T-helper 17 cell (primary cell): ENCODE measurements at regions not wholly inside any gene's neighbourhood (a gene's known extent, or its start where the extent isn't known, plus 50 kb on each side); places are given as distances from the start of the nearest gene placed in this dataset.
A peak's percentile ranks its signal among the peaks of the same experiment; 100 is the strongest.

Experiments used
- ATAC-seq: fragments of 150-1000 bp; cut with Tn5 transposase; 2 replicates; pipeline ENCODE4 v1.10.0; 2021; ENCODE audit warnings: mild to moderate bottlenecking, moderate library complexity
- DNase-seq, 3 donors: peaks; one replicate each; pipeline versions ENCODE4 v3.0.0 to v3.0.0-alpha.2; 2020 to 2021
- H3K9me3 ChIP-seq: one replicate; pipeline ENCODE4 v1.7.0; 2013; ENCODE audit warnings: low read length, mild to moderate bottlenecking; ENCODE audit not compliant: control insufficient read depth, poor library complexity, severe bottlenecking
- H3K27ac Mint-ChIP-seq: one replicate; pipeline ENCODE4 v1.8.0; 2022; ENCODE audit warnings: mild to moderate bottlenecking, moderate library complexity, mixed read lengths
- H3K27me3 Mint-ChIP-seq: one replicate; pipeline ENCODE4 v1.8.0; 2022; ENCODE audit warnings: mixed read lengths
- H3K36me3 Mint-ChIP-seq: one replicate; pipeline ENCODE4 v1.8.0; 2022; ENCODE audit warnings: low read depth, mixed read lengths
- H3K4me1 Mint-ChIP-seq: one replicate; pipeline ENCODE4 v1.8.0; 2022; ENCODE audit warnings: mild to moderate bottlenecking, mixed read lengths
- H3K4me3 Mint-ChIP-seq: one replicate; pipeline ENCODE4 v1.8.0; 2022; ENCODE audit warnings: mild to moderate bottlenecking, moderate library complexity, mixed read lengths

GRCh38 chr5:127993476-127993875 is 90.1 kb upstream of the SLC12A2 start:
- Mint-ChIP-seq H3K36me3 (peaks cover 3% of the 10 kb centered on the region), H3K27ac (no peak overlapping the region), H3K4me1 (peaks cover 2% of the 10 kb centered on the region), H3K27me3 (no peaks in the 10 kb centered on the region), H3K4me3 (no peak overlapping the region)
- no peaks in the 10 kb centered on the region for H3K9me3 ChIP-seq
- no peak for DNase-seq
- no peak for ATAC-seq

- peaks cover 3% of the 10 kb centered on the region for H3K36me3 Mint-ChIP-seq
- no peaks in the 10 kb centered on the region for H3K27me3 Mint-ChIP-seq
- DNase-seq (no peak), ATAC-seq (no peak)
- H3K9me3 ChIP-seq = no peaks in the 10 kb centered on the region
- no peak overlapping the region for H3K4me3 Mint-ChIP-seq
- H3K4me1 Mint-ChIP-seq = peaks cover 2% of the 10 kb centered on the region
- H3K27ac Mint-ChIP-seq = no peak overlapping the region
These were observed 89.4 kb upstream of the SLC12A2 start for GRCh38 chr5:127994087-127994660.

GRCh38 chr5:127995556-127995955 is 88.0 kb upstream of the SLC12A2 start:
- Mint-ChIP-seq H3K4me1 (peaks cover 2% of the 10 kb centered on the region), H3K4me3 (no peak overlapping the region), H3K36me3 (peaks cover 3% of the 10 kb centered on the region), H3K27me3 (no peaks in the 10 kb centered on the region), H3K27ac (no peak overlapping the region)
- ATAC-seq (no peak), DNase-seq (no peak)
- no peaks in the 10 kb centered on the region for H3K9me3 ChIP-seq

GRCh38 chr5:127997201-127997704 is 86.3 kb upstream of the SLC12A2 start:
- no peak overlapping the region for H3K4me3 Mint-ChIP-seq
- H3K4me1 Mint-ChIP-seq = peaks cover 2% of the 10 kb centered on the region
- H3K27ac Mint-ChIP-seq = no peak overlapping the region
- peaks cover 3% of the 10 kb centered on the region for H3K36me3 Mint-ChIP-seq
- DNase-seq (no peak), ATAC-seq (no peak)
- H3K27me3 Mint-ChIP-seq = no peaks in the 10 kb centered on the region
- no peaks in the 10 kb centered on the region for H3K9me3 ChIP-seq

DNA sequence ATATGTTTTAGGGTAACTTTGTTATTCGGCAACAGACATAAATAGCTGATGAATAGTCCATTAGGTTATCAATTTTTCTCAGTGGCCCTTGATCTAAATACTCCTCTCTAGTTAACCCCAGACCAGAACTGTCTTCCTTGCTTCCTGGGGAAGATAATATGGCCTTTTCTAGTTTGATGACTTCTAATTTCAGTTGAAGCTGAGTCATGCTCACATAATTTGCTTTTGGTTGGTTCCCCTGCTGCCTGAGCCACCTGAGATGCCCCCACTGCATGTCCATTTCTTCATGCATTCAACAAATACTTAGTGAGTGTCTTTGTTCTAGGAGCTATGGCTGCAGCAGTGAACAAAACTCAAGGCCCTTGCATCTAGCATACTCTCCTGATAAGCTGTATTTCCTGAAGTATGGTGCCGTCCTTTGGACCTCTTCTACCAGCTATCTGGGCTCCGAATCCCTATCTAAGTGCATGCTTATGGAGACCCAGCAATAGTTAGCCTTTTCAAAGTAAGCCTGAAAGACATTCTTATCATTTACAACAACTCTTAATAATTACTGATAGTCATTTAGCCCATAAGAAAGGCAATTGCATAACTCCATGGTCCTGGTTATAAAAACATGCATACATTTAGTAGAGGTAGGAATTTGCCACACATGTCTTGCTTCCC is 84.5 kb upstream of the SLC12A2 start:
- no peak overlapping the region for H3K4me3 Mint-ChIP-seq
- H3K27ac Mint-ChIP-seq = no peak overlapping the region
- H3K4me1 Mint-ChIP-seq = peaks cover 2% of the 10 kb centered on the region
- H3K27me3 Mint-ChIP-seq = no peaks in the 10 kb centered on the region
- DNase-seq (no peak), ATAC-seq (no peak)
- peaks cover 5% of the 10 kb centered on the region for H3K36me3 Mint-ChIP-seq
- H3K9me3 ChIP-seq = no peaks in the 10 kb centered on the region

- H3K9me3 ChIP-seq = no peaks in the 10 kb centered on the region
- Mint-ChIP-seq H3K27ac (no peak overlapping the region), H3K4me1 (peaks cover 2% of the 10 kb centered on the region), H3K4me3 (no peak overlapping the region), H3K36me3 (peaks cover 5% of the 10 kb centered on the region), H3K27me3 (no peaks in the 10 kb centered on the region)
- ATAC-seq = no peak
- DNase-seq = no peak
These were observed 83.7 kb upstream of the SLC12A2 start for GRCh38 chr5:127999909-128000308.

DNA sequence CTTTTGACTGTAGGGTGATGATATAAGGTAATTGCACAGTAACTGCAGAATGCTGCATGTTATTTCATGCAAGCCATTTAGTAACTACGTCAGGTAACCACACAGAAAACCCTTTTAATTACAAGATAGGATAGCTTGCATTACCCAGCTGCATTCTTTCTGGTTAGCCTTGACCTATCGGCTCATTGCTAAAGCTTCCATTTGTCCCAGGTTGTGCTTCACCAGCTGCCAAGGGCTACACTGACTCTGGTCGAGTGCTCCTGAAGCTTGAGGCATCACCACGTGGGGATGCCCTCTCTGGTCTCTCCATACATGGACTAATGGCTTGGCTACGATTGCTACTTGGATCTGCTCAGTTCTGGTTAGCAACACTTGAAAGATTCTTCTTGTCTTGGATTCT is 81.1 kb upstream of the SLC12A2 start:
- Mint-ChIP-seq H3K36me3 (peaks cover 6% of the 10 kb centered on the region), H3K27me3 (no peaks in the 10 kb centered on the region), H3K27ac (no peak overlapping the region), H3K4me3 (no peak overlapping the region), H3K4me1 (no peaks in the 10 kb centered on the region)
- H3K9me3 ChIP-seq = no peaks in the 10 kb centered on the region
- DNase-seq = no peak
- ATAC-seq = no peak

DNA sequence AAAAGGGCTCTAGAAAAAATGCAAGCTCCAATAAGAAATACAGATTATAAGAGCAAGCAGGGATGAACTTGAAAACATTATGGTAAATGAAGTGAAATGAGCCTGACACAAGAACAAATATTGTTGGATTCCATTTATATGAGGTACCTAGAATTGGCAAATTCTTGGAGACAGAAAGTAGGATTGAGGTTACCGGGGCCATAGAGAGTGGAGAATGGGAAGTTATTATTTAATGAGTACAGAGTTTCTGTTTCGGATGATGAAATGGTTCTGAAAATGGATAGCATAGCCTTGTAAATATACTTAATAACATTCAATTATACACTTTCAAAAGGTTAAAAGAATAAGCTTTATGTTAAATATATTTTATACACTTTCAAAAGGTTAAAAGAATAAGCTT is 75.6 kb upstream of the SLC12A2 start:
- no peaks in the 10 kb centered on the region for H3K27me3 Mint-ChIP-seq
- DNase-seq = no peak
- no peak for ATAC-seq
- no peak overlapping the region for H3K27ac Mint-ChIP-seq
- H3K4me3 Mint-ChIP-seq = no peak overlapping the region
- peaks cover 5% of the 10 kb centered on the region for H3K4me1 Mint-ChIP-seq
- H3K36me3 Mint-ChIP-seq = peaks cover 9% of the 10 kb centered on the region
- no peaks in the 10 kb centered on the region for H3K9me3 ChIP-seq

- ATAC-seq (no peak), DNase-seq (no peak)
- no peaks in the 10 kb centered on the region for H3K9me3 ChIP-seq
- peak overlapping the region; percentile 61 for H3K27ac Mint-ChIP-seq
- no peaks in the 10 kb centered on the region for H3K27me3 Mint-ChIP-seq
- peaks cover 6% of the 10 kb centered on the region for H3K36me3 Mint-ChIP-seq
- peaks cover 5% of the 10 kb centered on the region for H3K4me1 Mint-ChIP-seq
- H3K4me3 Mint-ChIP-seq = no peak overlapping the region
These were observed 74.2 kb upstream of the SLC12A2 start for GRCh38 chr5:128009403-128009802.

GRCh38 chr5:128011339-128011738 is 72.2 kb upstream of the SLC12A2 start:
- Mint-ChIP-seq H3K27ac (no peak overlapping the region), H3K4me1 (peaks cover 10% of the 10 kb centered on the region), H3K36me3 (peaks cover 4% of the 10 kb centered on the region), H3K4me3 (no peak overlapping the region), H3K27me3 (no peaks in the 10 kb centered on the region)
- ATAC-seq (no peak), DNase-seq (no peak)
- H3K9me3 ChIP-seq = no peaks in the 10 kb centered on the region

GRCh38 chr5:128014578-128014977 is 69.0 kb upstream of the SLC12A2 start:
- H3K4me1 Mint-ChIP-seq = peaks cover 7% of the 10 kb centered on the region
- H3K36me3 Mint-ChIP-seq = peaks cover 3% of the 10 kb centered on the region
- no peak overlapping the region for H3K27ac Mint-ChIP-seq
- H3K27me3 Mint-ChIP-seq = no peaks in the 10 kb centered on the region
- DNase-seq (no peak), ATAC-seq (no peak)
- no peak overlapping the region for H3K4me3 Mint-ChIP-seq
- H3K9me3 ChIP-seq = no peaks in the 10 kb centered on the region

GRCh38 chr5:128015478-128015877 is 68.1 kb upstream of the SLC12A2 start:
- H3K27ac Mint-ChIP-seq = no peak overlapping the region
- H3K4me1 Mint-ChIP-seq = peaks cover 5% of the 10 kb centered on the region
- H3K4me3 Mint-ChIP-seq = no peak overlapping the region
- no peaks in the 10 kb centered on the region for H3K27me3 Mint-ChIP-seq
- ATAC-seq = no peak
- no peaks in the 10 kb centered on the region for H3K36me3 Mint-ChIP-seq
- no peaks in the 10 kb centered on the region for H3K9me3 ChIP-seq
- no peak for DNase-seq

- no peaks in the 10 kb centered on the region for H3K9me3 ChIP-seq
- Mint-ChIP-seq H3K4me1 (peaks cover 4% of the 10 kb centered on the region), H3K4me3 (no peak overlapping the region), H3K27ac (no peak overlapping the region), H3K36me3 (no peaks in the 10 kb centered on the region), H3K27me3 (no peaks in the 10 kb centered on the region)
- DNase-seq = no peak
- no peak for ATAC-seq
These were observed 67.6 kb upstream of the SLC12A2 start for GRCh38 chr5:128015978-128016377.

DNA sequence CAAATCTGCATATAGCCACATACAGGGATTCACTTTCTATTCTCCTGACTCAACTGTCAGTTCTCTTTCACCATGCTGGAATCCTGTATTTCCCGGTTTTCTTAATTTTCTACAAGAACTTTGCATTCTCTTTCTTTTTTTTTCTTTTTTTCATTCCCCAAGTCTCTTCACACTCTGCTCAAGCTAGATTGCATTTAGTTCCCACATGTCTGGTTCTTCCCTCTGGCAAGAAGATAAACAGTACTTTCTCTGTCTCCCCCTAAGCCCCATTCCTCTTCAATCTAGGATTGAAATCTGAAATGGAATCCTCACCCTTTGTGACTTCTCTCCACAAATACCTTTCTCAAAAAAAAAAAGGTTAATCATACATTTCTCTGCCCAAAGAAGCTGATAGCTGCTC is 64.2 kb upstream of the SLC12A2 start:
- no peaks in the 10 kb centered on the region for H3K9me3 ChIP-seq
- Mint-ChIP-seq H3K4me1 (peaks cover 4% of the 10 kb centered on the region), H3K27me3 (no peaks in the 10 kb centered on the region), H3K36me3 (peaks cover 5% of the 10 kb centered on the region), H3K4me3 (no peak overlapping the region), H3K27ac (no peak overlapping the region)
- ATAC-seq (no peak), DNase-seq (no peak)
